DOHH2 (cell line): ENCODE measurements at regions not wholly inside any gene's neighbourhood (a gene's known extent, or its start where the extent isn't known, plus 50 kb on each side); places are given as distances from the start of the nearest gene placed in this dataset.

ENCODE experiments used
- H3F3A ChIP-seq: fragments of 200-600 bp; sonication (generic), shearing (Covaris generic); 2 replicates; pipeline ENCODE4 v1.6.0; 2016; ENCODE audit warnings: antibody characterized with exemption, mild to moderate bottlenecking; ENCODE audit not compliant: control insufficient read depth, insufficient read depth
- H3K27ac ChIP-seq: fragments of 200-600 bp; sonication (generic); 2 replicates; pipeline ENCODE4 v1.5.1; 2014; ENCODE audit warnings: low read depth, mild to moderate bottlenecking, low read length, moderate library complexity
- H3K27me3 ChIP-seq: fragments of 200-600 bp; sonication (generic); 2 replicates; pipeline ENCODE4 v1.6.1; 2014; ENCODE audit warnings: mild to moderate bottlenecking, low read length, mixed read lengths; ENCODE audit not compliant: control insufficient read depth
- H3K36me3 ChIP-seq: fragments of 200-600 bp; sonication (generic); 2 replicates; pipeline ENCODE4 v1.6.1; 2014; ENCODE audit warnings: mild to moderate bottlenecking, low read length, moderate library complexity, mixed read lengths; ENCODE audit not compliant: control insufficient read depth
- H3K4me1 ChIP-seq: fragments of 200-600 bp; sonication (generic); 2 replicates; pipeline ENCODE4 v1.6.1; 2014; ENCODE audit warnings: mild to moderate bottlenecking, low read length, mixed read lengths; ENCODE audit not compliant: control insufficient read depth
- H3K4me2 ChIP-seq: fragments of 200-600 bp; sonication (generic); 2 replicates; pipeline ENCODE4 v1.6.0; 2014; ENCODE audit warnings: mild to moderate bottlenecking, low read length, moderate library complexity
- H3K4me3 ChIP-seq: fragments of 200-600 bp; sonication (generic); 2 replicates; pipeline ENCODE4 v1.5.1; 2014; ENCODE audit warnings: mild to moderate bottlenecking, low read length, mixed read lengths
- H3K79me2 ChIP-seq: fragments of 200-600 bp; sonication (generic); 2 replicates; pipeline ENCODE4 v1.6.1; 2014; ENCODE audit warnings: mild to moderate bottlenecking, low read length, mixed read lengths; ENCODE audit not compliant: control insufficient read depth
- H3K9me2 ChIP-seq: fragments of 200-600 bp; sonication (generic); replicated peaks from 2 replicates; pipeline ENCODE4 v1.6.1; 2014; ENCODE audit warnings: mild to moderate bottlenecking, low read length, mixed read lengths; ENCODE audit not compliant: control insufficient read depth
- H3K9me3 ChIP-seq: fragments of 200-600 bp; sonication (generic); 2 replicates; pipeline ENCODE4 v1.6.1; 2014; ENCODE audit warnings: antibody characterized with exemption, low read length, mixed read lengths; ENCODE audit not compliant: control insufficient read depth, insufficient read depth
- H4K20me1 ChIP-seq: fragments of 200-600 bp; sonication (generic); 2 replicates; pipeline ENCODE4 v1.6.0; 2014; ENCODE audit warnings: low read depth, mild to moderate bottlenecking, antibody characterized with exemption, low read length, moderate library complexity; ENCODE audit not compliant: control insufficient read depth, insufficient read depth
- EZH2phosphoT487 ChIP-seq: fragments of 200-600 bp; sonication (generic); IDR thresholded peaks from 2 replicates; pipeline ENCODE4 v1.6.1; 2017; ENCODE audit warnings: borderline replicate concordance, mild to moderate bottlenecking, antibody characterized with exemption, low read length, moderate library complexity, mixed read lengths
- TF ChIP-seq, protein P1 (sequence below): fragments of 200-600 bp; sonication (generic); IDR thresholded peaks from one replicate; pipeline ENCODE4 v1.5.1; 2014; ENCODE audit warnings: antibody characterized with exemption, mild to moderate bottlenecking, low read depth, low read length; ENCODE audit not compliant: poor library complexity, severe bottlenecking

DNA sequence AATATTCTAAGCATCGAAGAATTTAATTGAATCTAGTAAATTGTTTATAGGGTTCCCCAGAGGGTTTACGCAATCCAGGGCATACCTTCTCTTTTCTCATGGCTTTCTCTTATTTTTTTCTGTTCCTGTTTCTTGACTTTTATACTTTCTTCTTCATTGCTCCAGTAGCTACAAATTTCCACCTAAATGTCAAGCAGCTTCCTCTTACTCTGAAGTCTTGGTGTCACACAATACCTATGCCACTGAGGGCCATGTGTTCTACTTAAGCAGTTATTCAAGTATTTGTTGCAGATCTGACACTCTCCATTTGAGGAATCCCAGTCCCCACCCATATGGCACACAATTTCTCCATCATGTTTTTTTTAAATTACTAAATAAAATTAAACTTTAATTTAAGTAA, 343.1 kb upstream of the MBL2 start:
- H3K4me3 ChIP-seq, result no peak overlapping the region
- no peaks in the 10 kb centered on the region for H4K20me1 ChIP-seq
- no peaks in the 10 kb centered on the region for H3K27me3 ChIP-seq
- H3K79me2 ChIP-seq, result no peaks in the 10 kb centered on the region
- H3K9me2 ChIP-seq, result no peaks in the 10 kb centered on the region
- no peaks in the 10 kb centered on the region for H3K36me3 ChIP-seq
- H3K4me2 ChIP-seq, result no peak overlapping the region
- H3K4me1 ChIP-seq, result no peaks in the 10 kb centered on the region
- no peaks in the 10 kb centered on the region for H3F3A ChIP-seq
- TF ChIP-seq EZH2phosphoT487, result no peak
- TF ChIP-seq, protein P1, sequence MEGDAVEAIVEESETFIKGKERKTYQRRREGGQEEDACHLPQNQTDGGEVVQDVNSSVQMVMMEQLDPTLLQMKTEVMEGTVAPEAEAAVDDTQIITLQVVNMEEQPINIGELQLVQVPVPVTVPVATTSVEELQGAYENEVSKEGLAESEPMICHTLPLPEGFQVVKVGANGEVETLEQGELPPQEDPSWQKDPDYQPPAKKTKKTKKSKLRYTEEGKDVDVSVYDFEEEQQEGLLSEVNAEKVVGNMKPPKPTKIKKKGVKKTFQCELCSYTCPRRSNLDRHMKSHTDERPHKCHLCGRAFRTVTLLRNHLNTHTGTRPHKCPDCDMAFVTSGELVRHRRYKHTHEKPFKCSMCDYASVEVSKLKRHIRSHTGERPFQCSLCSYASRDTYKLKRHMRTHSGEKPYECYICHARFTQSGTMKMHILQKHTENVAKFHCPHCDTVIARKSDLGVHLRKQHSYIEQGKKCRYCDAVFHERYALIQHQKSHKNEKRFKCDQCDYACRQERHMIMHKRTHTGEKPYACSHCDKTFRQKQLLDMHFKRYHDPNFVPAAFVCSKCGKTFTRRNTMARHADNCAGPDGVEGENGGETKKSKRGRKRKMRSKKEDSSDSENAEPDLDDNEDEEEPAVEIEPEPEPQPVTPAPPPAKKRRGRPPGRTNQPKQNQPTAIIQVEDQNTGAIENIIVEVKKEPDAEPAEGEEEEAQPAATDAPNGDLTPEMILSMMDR, result no peak
- no peak overlapping the region for H3K27ac ChIP-seq
- no peaks in the 10 kb centered on the region for H3K9me3 ChIP-seq

DNA sequence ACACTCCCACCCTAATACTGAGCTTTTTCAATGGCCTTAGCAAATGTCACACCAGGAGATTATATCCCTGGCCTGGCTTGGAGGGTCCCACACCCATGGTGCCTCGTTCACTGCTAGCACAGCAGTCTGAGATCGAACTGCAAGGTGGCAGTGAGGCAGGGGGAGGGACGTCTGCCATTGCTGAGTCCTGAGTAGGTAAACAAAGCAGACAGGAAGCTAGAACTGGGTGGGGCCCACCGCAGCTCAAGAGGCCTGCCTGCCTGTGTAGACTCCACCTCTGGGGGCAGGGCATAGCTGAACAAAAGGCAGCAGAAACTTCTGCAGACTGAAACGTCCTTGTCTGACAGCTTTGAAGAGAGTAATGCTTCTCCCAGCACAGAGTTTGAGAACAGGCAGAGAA, 338.9 kb upstream of the MBL2 start:
- Histone ChIP-seq H3K4me2 (no peak overlapping the region), H3K9me2 (no peaks in the 10 kb centered on the region), H3K79me2 (no peaks in the 10 kb centered on the region), H4K20me1 (no peaks in the 10 kb centered on the region), H3K27me3 (no peaks in the 10 kb centered on the region), H3K27ac (no peak overlapping the region), H3F3A (no peaks in the 10 kb centered on the region), H3K9me3 (no peaks in the 10 kb centered on the region), H3K4me3 (no peak overlapping the region), H3K36me3 (no peaks in the 10 kb centered on the region), H3K4me1 (no peaks in the 10 kb centered on the region)
- no peak for TF ChIP-seq EZH2phosphoT487
- TF ChIP-seq, protein P1, result no peak

DNA sequence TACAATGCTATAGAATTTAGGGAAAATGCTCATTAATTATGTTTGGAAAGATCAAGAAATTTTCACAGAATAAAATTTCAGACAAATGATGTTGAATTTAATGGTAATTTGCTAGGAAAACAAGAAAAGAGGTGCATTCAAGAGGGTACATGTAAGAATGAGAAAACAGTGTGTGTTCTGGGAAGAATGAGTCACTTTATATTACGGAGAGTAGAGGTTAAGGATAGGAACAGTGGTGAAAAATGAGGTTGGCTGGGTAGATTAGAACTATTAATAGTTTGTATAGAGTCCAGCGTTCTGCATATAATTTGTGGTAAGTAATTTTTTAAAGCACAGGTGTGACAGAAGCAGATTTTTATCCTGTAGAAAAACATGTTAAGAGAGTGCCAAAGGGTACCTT, 336.7 kb upstream of the MBL2 start:
- H4K20me1 ChIP-seq, result no peaks in the 10 kb centered on the region
- no peaks in the 10 kb centered on the region for H3K9me2 ChIP-seq
- no peaks in the 10 kb centered on the region for H3K9me3 ChIP-seq
- no peaks in the 10 kb centered on the region for H3K27me3 ChIP-seq
- H3K4me1 ChIP-seq, result no peaks in the 10 kb centered on the region
- H3K79me2 ChIP-seq, result no peaks in the 10 kb centered on the region
- no peak overlapping the region for H3K4me2 ChIP-seq
- H3K4me3 ChIP-seq, result no peak overlapping the region
- H3K27ac ChIP-seq, result no peak overlapping the region
- H3F3A ChIP-seq, result no peaks in the 10 kb centered on the region
- no peaks in the 10 kb centered on the region for H3K36me3 ChIP-seq
- TF ChIP-seq EZH2phosphoT487, result no peak
- TF ChIP-seq, protein P1, result no peak
